RWPE1 (cell line): ENCODE measurements at regions not wholly inside any gene's neighbourhood (a gene's known extent, or its start where the extent isn't known, plus 50 kb on each side); places are given as distances from the start of the nearest gene placed in this dataset.

Experiments
- CTCF ChIA-PET: fragments of 350-600 bp; sonication (Branson Sonifier 250); formaldehyde crosslinking; extraction: SDS; loops from one replicate; lab custom pipeline; 2021; lab: Yijun Ruan, JAX
- POLR2A ChIA-PET: fragments of 400-600 bp; formaldehyde crosslinking; extraction: SDS; loops from one replicate; lab custom pipeline; 2020; ENCODE audit warnings: antibody characterized with exemption; ENCODE audit not compliant: low non-redundant PET; lab: Yijun Ruan, JAX
- DNase-seq: peaks from one replicate; pipeline ENCODE4 v3.0.0; 2012; ENCODE audit warnings: low spot score
- H3K27ac ChIP-seq: fragments of 450-650 bp; 2 replicates; pipeline ENCODE4 v1.5.1; 2017
- CTCF ChIP-seq: fragments of 450-650 bp; conservative IDR thresholded peaks from 2 replicates; pipeline ENCODE4 v1.5.1; 2017; ENCODE audit warnings: low read depth, mild to moderate bottlenecking

GRCh38 chrX:20527558-20528011 lies 260.9 kb upstream of the RPS6KA3 start:
- DNase-seq = peak; percentile 31
- ChIA-PET CTCF (interaction anchor here (0.6 to 0.7 kb wide), 2 partner anchors 28 to 96 kb away, joined by 3 to 4 read pairs; no protein-coding TSS in a partner anchor), POLR2A (no interaction called here)
- TF ChIP-seq CTCF = peak; percentile 36; the same call in 1 of the 2 replicates
- no peak overlapping the region for H3K27ac ChIP-seq

GRCh38 chrX:20527041-20527440 lies 260.3 kb upstream of the RPS6KA3 start:
- no peak overlapping the region for H3K27ac ChIP-seq
- DNase-seq = no peak
- CTCF ChIA-PET = interaction anchor here (0.6 to 0.7 kb wide), 2 partner anchors 29 to 96 kb away, joined by 3 to 4 read pairs; no protein-coding TSS in a partner anchor
- no peak for TF ChIP-seq CTCF
- POLR2A ChIA-PET = no interaction called here

GRCh38 chrX:20523626-20524312 lies 257.1 kb upstream of the RPS6KA3 start:
- H3K27ac ChIP-seq = no peak overlapping the region
- DNase-seq = no peak
- no peak for TF ChIP-seq CTCF
- ChIA-PET POLR2A (no interaction called here), CTCF (no interaction called here)

- ChIA-PET CTCF (interaction anchor here (0.6 kb wide), 1 partner anchor 456 kb away, joined by 5 read pairs; no protein-coding TSS in a partner anchor), POLR2A (no interaction called here)
- no peak for TF ChIP-seq CTCF
- no peak overlapping the region for H3K27ac ChIP-seq
- DNase-seq = no peak
Measured at GRCh38 chrX:20522420-20522819, 255.7 kb upstream of the RPS6KA3 start.

GRCh38 chrX:20521222-20521621 lies 254.5 kb upstream of the RPS6KA3 start:
- ChIA-PET POLR2A (no interaction called here), CTCF (no interaction called here)
- no peak overlapping the region for H3K27ac ChIP-seq
- no peak for DNase-seq
- no peak for TF ChIP-seq CTCF

GRCh38 chrX:20519826-20520225 lies 253.1 kb upstream of the RPS6KA3 start:
- no peak for TF ChIP-seq CTCF
- no peak overlapping the region for H3K27ac ChIP-seq
- ChIA-PET CTCF (interaction anchor here (0.6 kb wide), 1 partner anchor 267 kb away, joined by 3 read pairs; no protein-coding TSS in a partner anchor), POLR2A (no interaction called here)
- no peak for DNase-seq
